ENCODE measurements at regions not wholly inside any gene's neighbourhood (a gene's known extent, or its start where the extent isn't known, plus 50 kb on each side); places are given as distances from the start of the nearest gene placed in this dataset.

GRCh38 chr4:66516940-66517339, 846.7 kb upstream of the EPHA5 start:
- no peak for DNase-seq (ENCODE audit: low spot score in 2 of 2)
- TF ChIP-seq CTCF (IDR thresholded peaks at IDR 0.05): no peak
- TF ChIP-seq POLR2A (IDR thresholded peaks at IDR 0.05): no peak
- TF ChIP-seq POLR2AphosphoS5 (IDR thresholded peaks at IDR 0.05): no peak
- Histone ChIP-seq H3K4me3 (no peak overlapping the region), H3K9me3 (no peaks in the 10 kb centered on the region), H3K27ac (no peak overlapping the region), H3K27me3 (no peaks in the 10 kb centered on the region), H3K36me3 (no peaks in the 10 kb centered on the region), H3K4me1 (no peaks in the 10 kb centered on the region)
- intact Hi-C loops (cut with DNase I; ENCODE audit: low total_unique reads): no loop called here

- TF ChIP-seq CTCF (IDR thresholded peaks at IDR 0.05): no peak
- TF ChIP-seq POLR2A (IDR thresholded peaks at IDR 0.05): no peak
- TF ChIP-seq POLR2AphosphoS5 (IDR thresholded peaks at IDR 0.05): no peak
- H3K27ac ChIP-seq: no peak overlapping the region
- no peak for DNase-seq (ENCODE audit: low spot score in 2 of 2)
- intact Hi-C loops (cut with DNase I; ENCODE audit: low total_unique reads): no loop called here
- H3K9me3 ChIP-seq: peaks cover 0 to 6% of the 10 kb centered on the region in 2 donors
- no peaks in the 10 kb centered on the region for H3K27me3 ChIP-seq
- H3K36me3 ChIP-seq: no peaks in the 10 kb centered on the region
- no peak overlapping the region for H3K4me3 ChIP-seq
- no peaks in the 10 kb centered on the region for H3K4me1 ChIP-seq
These were observed 836.7 kb upstream of the EPHA5 start for GRCh38 chr4:66506985-66507384.

- H3K36me3 ChIP-seq: no peaks in the 10 kb centered on the region
- H3K27me3 ChIP-seq: no peaks in the 10 kb centered on the region
- no peak overlapping the region for H3K27ac ChIP-seq
- no peak overlapping the region for H3K4me3 ChIP-seq
- no peaks in the 10 kb centered on the region for H3K9me3 ChIP-seq
- no peaks in the 10 kb centered on the region for H3K4me1 ChIP-seq
- TF ChIP-seq POLR2A (IDR thresholded peaks at IDR 0.05) (no peak), CTCF (IDR thresholded peaks at IDR 0.05) (no peak), POLR2AphosphoS5 (IDR thresholded peaks at IDR 0.05) (no peak)
- intact Hi-C loops (cut with DNase I; ENCODE audit: low total_unique reads): no loop called here
- no peak for DNase-seq (ENCODE audit: low spot score in 2 of 2)
These were observed 831.7 kb upstream of the EPHA5 start for GRCh38 chr4:66501997-66502396.

GRCh38 chr4:66490729-66491128, 820.4 kb upstream of the EPHA5 start:
- no peak for DNase-seq (ENCODE audit: low spot score in 2 of 2)
- Histone ChIP-seq H3K4me1 (no peaks in the 10 kb centered on the region), H3K4me3 (no peak overlapping the region), H3K9me3 (no peaks in the 10 kb centered on the region), H3K27me3 (no peaks in the 10 kb centered on the region), H3K27ac (no peak overlapping the region), H3K36me3 (no peaks in the 10 kb centered on the region)
- intact Hi-C loops (cut with DNase I; ENCODE audit: low total_unique reads): no loop called here
- TF ChIP-seq CTCF (IDR thresholded peaks at IDR 0.05) (no peak), POLR2A (IDR thresholded peaks at IDR 0.05) (no peak), POLR2AphosphoS5 (IDR thresholded peaks at IDR 0.05) (no peak)

- Histone ChIP-seq H3K27me3 (no peaks in the 10 kb centered on the region), H3K4me1 (no peaks in the 10 kb centered on the region), H3K36me3 (no peaks in the 10 kb centered on the region), H3K9me3 (no peaks in the 10 kb centered on the region), H3K4me3 (no peak overlapping the region), H3K27ac (no peak overlapping the region)
- intact Hi-C loops (cut with DNase I; ENCODE audit: low total_unique reads): no loop called here
- no peak for DNase-seq (ENCODE audit: low spot score in 2 of 2)
- TF ChIP-seq POLR2AphosphoS5 (IDR thresholded peaks at IDR 0.05): no peak
- TF ChIP-seq POLR2A (IDR thresholded peaks at IDR 0.05): no peak
- TF ChIP-seq CTCF (IDR thresholded peaks at IDR 0.05): no peak
These were observed 819.6 kb upstream of the EPHA5 start for GRCh38 chr4:66489783-66490452.

All from breast epithelium (tissue), 4 donors.